ENCODE measurements at regions not wholly inside any gene's neighbourhood (a gene's known extent, or its start where the extent isn't known, plus 50 kb on each side); places are given as distances from the start of the nearest gene placed in this dataset.

DNA sequence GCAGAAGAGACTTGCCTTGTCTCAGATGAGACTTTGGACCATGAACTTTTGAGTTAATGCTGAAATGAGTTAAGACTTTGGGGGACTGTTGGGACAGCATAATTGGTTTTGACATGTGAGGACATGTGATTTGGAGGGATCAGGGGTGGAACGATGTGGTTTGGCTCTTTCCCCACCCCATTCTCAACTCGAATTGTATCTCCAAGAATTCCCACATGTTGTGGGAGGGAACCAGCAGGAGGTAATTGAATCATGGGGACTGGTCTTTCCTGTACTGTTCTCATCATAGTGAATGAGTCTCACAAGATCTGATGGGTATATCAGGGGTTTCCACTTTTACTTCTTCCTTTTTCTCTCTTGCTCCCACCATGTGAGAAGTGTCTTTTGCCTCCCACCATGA, 229.7 kb upstream of the KCND2 start:
- H3K27me3 ChIP-seq (ENCODE audit: control insufficient read depth, low read length), result no peaks in the 10 kb centered on the region
- H3K9me2 ChIP-seq (replicated peaks; ENCODE audit: control insufficient read depth, low read length), result no peaks in the 10 kb centered on the region
- no peak overlapping the region for H3K4me2 ChIP-seq (ENCODE audit: low read length)
- H3K27ac ChIP-seq (ENCODE audit: low read depth, low read length), result no peak overlapping the region
- no peaks in the 10 kb centered on the region for H3K36me3 ChIP-seq (ENCODE audit: control insufficient read depth, low read length)
- H3K79me2 ChIP-seq (ENCODE audit: control insufficient read depth, low read length), result no peaks in the 10 kb centered on the region
- H3K9me3 ChIP-seq (ENCODE audit: control insufficient read depth, insufficient read depth, low read length), result no peaks in the 10 kb centered on the region
- H3F3A ChIP-seq (ENCODE audit: control insufficient read depth, insufficient read depth), result no peaks in the 10 kb centered on the region
- no peak for TF ChIP-seq EZH2phosphoT487 (IDR thresholded peaks at IDR 0.05; ENCODE audit: borderline replicate concordance, low read length)
- TF ChIP-seq, protein P1, sequence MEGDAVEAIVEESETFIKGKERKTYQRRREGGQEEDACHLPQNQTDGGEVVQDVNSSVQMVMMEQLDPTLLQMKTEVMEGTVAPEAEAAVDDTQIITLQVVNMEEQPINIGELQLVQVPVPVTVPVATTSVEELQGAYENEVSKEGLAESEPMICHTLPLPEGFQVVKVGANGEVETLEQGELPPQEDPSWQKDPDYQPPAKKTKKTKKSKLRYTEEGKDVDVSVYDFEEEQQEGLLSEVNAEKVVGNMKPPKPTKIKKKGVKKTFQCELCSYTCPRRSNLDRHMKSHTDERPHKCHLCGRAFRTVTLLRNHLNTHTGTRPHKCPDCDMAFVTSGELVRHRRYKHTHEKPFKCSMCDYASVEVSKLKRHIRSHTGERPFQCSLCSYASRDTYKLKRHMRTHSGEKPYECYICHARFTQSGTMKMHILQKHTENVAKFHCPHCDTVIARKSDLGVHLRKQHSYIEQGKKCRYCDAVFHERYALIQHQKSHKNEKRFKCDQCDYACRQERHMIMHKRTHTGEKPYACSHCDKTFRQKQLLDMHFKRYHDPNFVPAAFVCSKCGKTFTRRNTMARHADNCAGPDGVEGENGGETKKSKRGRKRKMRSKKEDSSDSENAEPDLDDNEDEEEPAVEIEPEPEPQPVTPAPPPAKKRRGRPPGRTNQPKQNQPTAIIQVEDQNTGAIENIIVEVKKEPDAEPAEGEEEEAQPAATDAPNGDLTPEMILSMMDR (IDR thresholded peaks at IDR 0.05; ENCODE audit: low read depth, low read length, poor library complexity, severe bottlenecking), result no peak
- no peaks in the 10 kb centered on the region for H4K20me1 ChIP-seq (ENCODE audit: control insufficient read depth, insufficient read depth, low read depth, low read length)
- H3K4me3 ChIP-seq (ENCODE audit: low read length), result no peak overlapping the region
- H3K4me1 ChIP-seq (ENCODE audit: control insufficient read depth, low read length), result no peaks in the 10 kb centered on the region

DNA sequence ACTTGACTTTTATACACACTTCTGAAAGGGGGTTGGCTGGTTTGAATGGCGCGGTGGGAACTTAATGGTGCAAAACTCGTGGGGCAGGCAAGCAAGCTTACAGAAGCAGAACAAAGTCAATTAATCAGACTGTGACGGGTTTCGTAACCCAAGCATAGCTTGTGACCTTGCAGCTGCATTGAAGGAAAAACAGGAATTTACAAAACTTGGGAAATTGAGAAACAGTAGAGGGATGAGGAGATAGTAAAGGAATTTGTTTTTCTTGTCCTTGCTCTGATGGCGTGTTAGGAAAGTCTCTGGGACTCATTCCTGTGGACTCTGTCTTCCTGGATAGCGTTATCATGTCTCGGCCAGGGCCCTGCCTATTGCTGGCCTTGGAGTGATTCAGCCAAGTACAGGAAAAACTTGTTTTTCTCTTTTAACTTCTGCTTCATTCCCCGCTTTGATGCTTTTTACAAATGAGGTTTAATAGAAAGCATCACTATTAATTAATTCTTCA, 220.0 kb upstream of the KCND2 start:
- Histone ChIP-seq H3K79me2 (ENCODE audit: control insufficient read depth, low read length) (no peaks in the 10 kb centered on the region), H3K4me3 (ENCODE audit: low read length) (no peak overlapping the region), H3K9me3 (ENCODE audit: control insufficient read depth, insufficient read depth, low read length) (no peaks in the 10 kb centered on the region), H3K4me2 (ENCODE audit: low read length) (no peak overlapping the region), H3K36me3 (ENCODE audit: control insufficient read depth, low read length) (no peaks in the 10 kb centered on the region), H3K27ac (ENCODE audit: low read depth, low read length) (no peak overlapping the region), H3K4me1 (ENCODE audit: control insufficient read depth, low read length) (no peaks in the 10 kb centered on the region), H3K9me2 (replicated peaks; ENCODE audit: control insufficient read depth, low read length) (no peaks in the 10 kb centered on the region), H4K20me1 (ENCODE audit: control insufficient read depth, insufficient read depth, low read depth, low read length) (no peaks in the 10 kb centered on the region), H3F3A (ENCODE audit: control insufficient read depth, insufficient read depth) (no peaks in the 10 kb centered on the region), H3K27me3 (ENCODE audit: control insufficient read depth, low read length) (no peaks in the 10 kb centered on the region)
- TF ChIP-seq EZH2phosphoT487 (IDR thresholded peaks at IDR 0.05; ENCODE audit: borderline replicate concordance, low read length), result no peak
- TF ChIP-seq, protein P1 (IDR thresholded peaks at IDR 0.05; ENCODE audit: low read depth, low read length, poor library complexity, severe bottlenecking), result no peak

DNA sequence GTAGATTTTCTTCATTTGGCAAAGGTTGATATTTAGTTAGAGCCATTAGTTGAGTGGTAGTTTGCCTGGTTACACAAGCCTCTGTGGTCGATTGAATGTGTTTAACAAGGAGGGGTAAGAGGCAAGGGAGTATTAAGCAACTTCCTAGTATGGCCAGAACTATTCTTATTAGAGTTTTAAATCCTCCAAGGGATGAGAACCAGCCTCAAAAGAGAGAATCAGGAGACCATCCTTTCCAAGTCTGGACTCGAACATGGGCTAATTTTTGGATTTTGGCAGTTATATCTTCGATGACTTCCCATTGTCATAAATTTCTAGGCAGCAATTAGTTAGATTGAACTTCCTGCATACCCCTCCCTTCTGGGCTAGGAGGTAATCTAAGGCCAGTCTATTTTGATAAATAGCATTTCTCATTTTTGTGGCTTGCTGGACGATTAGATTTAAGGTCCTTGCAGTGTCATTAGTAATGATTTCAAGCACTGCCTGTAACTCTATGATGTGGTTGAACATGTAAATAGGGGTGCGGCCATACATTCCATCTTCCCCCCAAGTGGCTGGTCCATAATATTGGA, 219.5 kb upstream of the KCND2 start:
- Histone ChIP-seq H3K4me3 (ENCODE audit: low read length) (no peak overlapping the region), H3K27ac (ENCODE audit: low read depth, low read length) (no peak overlapping the region), H3F3A (ENCODE audit: control insufficient read depth, insufficient read depth) (no peaks in the 10 kb centered on the region), H3K4me1 (ENCODE audit: control insufficient read depth, low read length) (no peaks in the 10 kb centered on the region), H4K20me1 (ENCODE audit: control insufficient read depth, insufficient read depth, low read depth, low read length) (no peaks in the 10 kb centered on the region), H3K4me2 (ENCODE audit: low read length) (no peak overlapping the region), H3K9me2 (replicated peaks; ENCODE audit: control insufficient read depth, low read length) (no peaks in the 10 kb centered on the region), H3K36me3 (ENCODE audit: control insufficient read depth, low read length) (no peaks in the 10 kb centered on the region), H3K27me3 (ENCODE audit: control insufficient read depth, low read length) (no peaks in the 10 kb centered on the region), H3K9me3 (ENCODE audit: control insufficient read depth, insufficient read depth, low read length) (no peaks in the 10 kb centered on the region), H3K79me2 (ENCODE audit: control insufficient read depth, low read length) (no peaks in the 10 kb centered on the region)
- TF ChIP-seq EZH2phosphoT487 (IDR thresholded peaks at IDR 0.05; ENCODE audit: borderline replicate concordance, low read length), result no peak
- TF ChIP-seq, protein P1 (IDR thresholded peaks at IDR 0.05; ENCODE audit: low read depth, low read length, poor library complexity, severe bottlenecking), result no peak

Data from DOHH2 (cell line).